ENCODE measurements at regions not wholly inside any gene's neighbourhood (a gene's known extent, or its start where the extent isn't known, plus 50 kb on each side); places are given as distances from the start of the nearest gene placed in this dataset.
"Not testable (repeated sequence)": the region's sequence is repeated elsewhere in the genome, so short reads cannot be mapped to it uniquely, and the experiment has no call there.

- no peak for DNase-seq (ENCODE audit: low read depth)
These were observed 493.5 kb downstream of the EBF1 start for GRCh38 chr5:158606233-158606632.

- DNase-seq (ENCODE audit: low read depth), result no peak
These were observed 496.7 kb downstream of the EBF1 start for GRCh38 chr5:158602981-158603380.

- DNase-seq (ENCODE audit: low read depth), result no peak
These were observed 498.6 kb downstream of the EBF1 start for GRCh38 chr5:158601118-158601517.

- DNase-seq (ENCODE audit: low read depth), result no peak
These were observed 499.0 kb downstream of the EBF1 start for GRCh38 chr5:158600679-158601078.

- DNase-seq (ENCODE audit: low read depth), result peak; percentile 58
These were observed 500.6 kb downstream of the EBF1 start for GRCh38 chr5:158599157-158599556.

GRCh38 chr5:158594595-158595242, 505.0 kb downstream of the EBF1 start:
- DNase-seq (ENCODE audit: low read depth), result no peak

GRCh38 chr5:158593925-158594324, 505.8 kb downstream of the EBF1 start:
- DNase-seq (ENCODE audit: low read depth), result no peak

GRCh38 chr5:158591301-158591863, 508.3 kb downstream of the EBF1 start:
- no peak for DNase-seq (ENCODE audit: low read depth)

GRCh38 chr5:158590746-158591300, 508.9 kb downstream of the EBF1 start:
- DNase-seq (ENCODE audit: low read depth), result no peak

GRCh38 chr5:158589939-158590338, 509.8 kb downstream of the EBF1 start:
- DNase-seq (ENCODE audit: low read depth), result peak; percentile 79

GRCh38 chr5:158588617-158589016, 511.1 kb downstream of the EBF1 start:
- DNase-seq (ENCODE audit: low read depth), result no peak

- DNase-seq (ENCODE audit: low read depth), result no peak
These were observed 513.7 kb downstream of the EBF1 start for GRCh38 chr5:158586054-158586453.

GRCh38 chr5:158582669-158583068, 517.0 kb downstream of the EBF1 start:
- not testable (repeated sequence) for DNase-seq (ENCODE audit: low read depth)

GRCh38 chr5:158573829-158574228, 525.9 kb downstream of the EBF1 start:
- DNase-seq (ENCODE audit: low read depth), result no peak

GRCh38 chr5:158570502-158570901, 529.2 kb downstream of the EBF1 start:
- DNase-seq (ENCODE audit: low read depth), result no peak

GRCh38 chr5:158569534-158569933, 530.2 kb downstream of the EBF1 start:
- DNase-seq (ENCODE audit: low read depth), result no peak

GRCh38 chr5:158565017-158565789, 534.5 kb downstream of the EBF1 start:
- DNase-seq (ENCODE audit: low read depth), result no peak

GRCh38 chr5:158563760-158564390, 535.8 kb downstream of the EBF1 start:
- no peak for DNase-seq (ENCODE audit: low read depth)

- DNase-seq (ENCODE audit: low read depth), result no peak
These were observed 538.0 kb downstream of the EBF1 start for GRCh38 chr5:158561562-158562190.

GRCh38 chr5:158560170-158560569, 539.5 kb downstream of the EBF1 start:
- DNase-seq (ENCODE audit: low read depth), result peak; percentile 33

- DNase-seq (ENCODE audit: low read depth), result no peak
These were observed 540.1 kb downstream of the EBF1 start for GRCh38 chr5:158559643-158560042.

Measured in myocyte (in vitro differentiated cells).